Neural cell (in vitro differentiated cells): ENCODE measurements at regions not wholly inside any gene's neighbourhood (a gene's known extent, or its start where the extent isn't known, plus 50 kb on each side); places are given as distances from the start of the nearest gene placed in this dataset.

Experiments
- H2AFZ ChIP-seq: fragments of 200-600, 300-800 bp; sonication (generic), shearing (Covaris generic); 2 replicates; pipeline ENCODE4 v1.6.0; 2014; ENCODE audit warnings: low read depth, mild to moderate bottlenecking, antibody characterized with exemption, low read length, moderate library complexity
- H3F3A ChIP-seq: fragments of 200-600 bp; shearing (Covaris generic); 2 replicates; pipeline ENCODE4 v1.6.1; 2016; ENCODE audit warnings: mild to moderate bottlenecking, moderate library complexity, mixed read lengths, antibody characterized with exemption, low read length; ENCODE audit not compliant: insufficient read depth, poor library complexity, severe bottlenecking
- H3K27ac ChIP-seq: fragments of 200-600, 300-800 bp; sonication (generic), shearing (Covaris generic); 2 replicates; pipeline ENCODE4 v1.5.1; 2014; ENCODE audit warnings: mild to moderate bottlenecking, low read length, moderate library complexity
- H3K27me3 ChIP-seq: fragments of 300-800, 200-600 bp; sonication (generic), shearing (Covaris generic); 2 replicates; pipeline ENCODE4 v1.6.0; 2014; ENCODE audit warnings: mild to moderate bottlenecking, low read depth, low read length, moderate library complexity; ENCODE audit not compliant: insufficient read depth
- H3K36me3 ChIP-seq: fragments of 300-800, 200-600 bp; sonication (generic), shearing (Covaris generic); 2 replicates; pipeline ENCODE4 v1.5.1; 2014; ENCODE audit warnings: mild to moderate bottlenecking, antibody characterized with exemption, low read length, moderate library complexity; ENCODE audit not compliant: insufficient read depth
- H3K4me2 ChIP-seq: fragments of 300-800, 200-600 bp; sonication (generic), shearing (Covaris generic); 2 replicates; pipeline ENCODE4 v1.6.0; 2014; ENCODE audit warnings: mild to moderate bottlenecking, low read length
- H3K4me3 ChIP-seq: fragments of 300-800, 200-600 bp; sonication (generic), shearing (Covaris generic); 2 replicates; pipeline ENCODE4 v1.5.1; 2014; ENCODE audit warnings: mild to moderate bottlenecking, low read length, moderate library complexity
- H3K79me2 ChIP-seq: fragments of 200-600 bp; shearing (Covaris generic); replicated peaks from 2 replicates; pipeline ENCODE4 v1.6.0; 2014; ENCODE audit warnings: mild to moderate bottlenecking, low read length, moderate library complexity; ENCODE audit not compliant: insufficient read depth
- H3K9ac ChIP-seq: fragments of 300-800, 200-600 bp; sonication (generic), shearing (Covaris generic); 2 replicates; pipeline ENCODE4 v1.6.1; 2016; ENCODE audit warnings: mild to moderate bottlenecking, low read length, mixed read lengths
- H3K9me2 ChIP-seq: fragments of 200-600 bp; shearing (Covaris generic); 2 replicates; pipeline ENCODE4 v1.6.1; 2016; ENCODE audit warnings: mild to moderate bottlenecking, low read length, mixed read lengths; ENCODE audit not compliant: insufficient read depth
- H3K9me3 ChIP-seq: fragments of 200-600, 300-800 bp; sonication (generic), shearing (Covaris generic); 2 replicates; pipeline ENCODE4 v1.6.1; 2016; ENCODE audit warnings: mild to moderate bottlenecking, mixed run types, low read length, moderate library complexity, mixed read lengths
- H4K20me1 ChIP-seq: fragments of 200-600 bp; shearing (Covaris generic); 2 replicates; pipeline ENCODE4 v1.6.1; 2016; ENCODE audit warnings: mild to moderate bottlenecking, mixed run types; ENCODE audit not compliant: insufficient read depth
- CTCF ChIP-seq: fragments of 450-650 bp; IDR thresholded peaks from 2 replicates; pipeline ENCODE4 v1.5.1; 2014; ENCODE audit warnings: antibody characterized with exemption, mild to moderate bottlenecking, moderate library complexity; ENCODE audit not compliant: poor library complexity, severe bottlenecking
- EP300 ChIP-seq: fragments of 450-650 bp; conservative IDR thresholded peaks from 2 replicates; pipeline ENCODE4 v1.6.1; 2014; ENCODE audit warnings: antibody characterized with exemption, mild to moderate bottlenecking, moderate library complexity; ENCODE audit not compliant: poor library complexity, severe bottlenecking
- EZH2 ChIP-seq: fragments of 200-600, 300-800 bp; shearing (Covaris generic), sonication (generic); IDR thresholded peaks from 2 replicates; pipeline ENCODE4 v1.6.1; 2014; ENCODE audit warnings: antibody characterized with exemption, low read length, borderline replicate concordance, mild to moderate bottlenecking; ENCODE audit not compliant: insufficient read depth, poor library complexity, severe bottlenecking
- MXI1 ChIP-seq: fragments of 450-650 bp; conservative IDR thresholded peaks from 2 replicates; pipeline ENCODE4 v1.6.1; 2014; ENCODE audit warnings: antibody characterized with exemption, mild to moderate bottlenecking; ENCODE audit not compliant: poor library complexity, severe bottlenecking
- POLR2AphosphoS5 ChIP-seq: IDR thresholded peaks from 2 replicates; pipeline ENCODE4 v1.6.1; 2012
- RAD21 ChIP-seq: fragments of 450-650 bp; conservative IDR thresholded peaks from 2 replicates; pipeline ENCODE4 v1.6.1; 2014; ENCODE audit warnings: antibody characterized with exemption, mild to moderate bottlenecking, moderate library complexity
- REST ChIP-seq: IDR thresholded peaks from 2 replicates; pipeline ENCODE4 v1.6.1; 2012; ENCODE audit warnings: borderline replicate concordance
- SMC3 ChIP-seq: fragments of 450-650 bp; conservative IDR thresholded peaks from 2 replicates; pipeline ENCODE4 v1.6.1; 2014; ENCODE audit warnings: antibody characterized with exemption, mild to moderate bottlenecking, moderate library complexity; ENCODE audit not compliant: poor library complexity
- TAF1 ChIP-seq: IDR thresholded peaks from 2 replicates; pipeline ENCODE4 v1.6.1; 2012; ENCODE audit warnings: low read depth

- Histone ChIP-seq H3K27ac (no peak overlapping the region), H3K36me3 (no peaks in the 10 kb centered on the region), H3K9me2 (no peaks in the 10 kb centered on the region)
Observed at GRCh38 chr21:28487455-28488070, 505.1 kb downstream of the LTN1 start.

More at GRCh38 chr21:28487455-28488070, 505.1 kb downstream of the LTN1 start:
- H3K79me2 ChIP-seq = no peaks in the 10 kb centered on the region
- H3K4me3 ChIP-seq = no peak overlapping the region
- no peaks in the 10 kb centered on the region for H3K27me3 ChIP-seq
- H2AFZ ChIP-seq = no peak overlapping the region
- TF ChIP-seq TAF1 = no peak
- TF ChIP-seq EZH2 = no peak
- TF ChIP-seq RAD21 = no peak
- no peak for TF ChIP-seq CTCF
- TF ChIP-seq EP300 = no peak
- no peak for TF ChIP-seq POLR2AphosphoS5
- TF ChIP-seq MXI1 = no peak
- no peak for TF ChIP-seq SMC3
- no peak for TF ChIP-seq REST
- no peak overlapping the region for H3K4me2 ChIP-seq
- H4K20me1 ChIP-seq = no peaks in the 10 kb centered on the region
- H3F3A ChIP-seq = no peaks in the 10 kb centered on the region
- no peaks in the 10 kb centered on the region for H3K9me3 ChIP-seq
- no peak overlapping the region for H3K9ac ChIP-seq
